Smooth muscle cell (in vitro differentiated cells): ENCODE measurements at regions not wholly inside any gene's neighbourhood (a gene's known extent, or its start where the extent isn't known, plus 50 kb on each side); places are given as distances from the start of the nearest gene placed in this dataset.

Source experiments
- DNase-seq: peaks from one replicate; lab custom pipeline; 2025; ENCODE audit not compliant: unreplicated experiment; lab: John Stamatoyannopoulos, UW
- H2AFZ ChIP-seq: fragments of 200-600 bp; sonication (generic); 2 replicates; pipeline ENCODE4 v1.6.0; 2016; ENCODE audit warnings: antibody characterized with exemption, low read depth, mild to moderate bottlenecking
- H3F3A ChIP-seq: fragments of 200-600 bp; sonication (generic); 2 replicates; pipeline ENCODE4 v1.6.0; 2017; ENCODE audit warnings: antibody characterized with exemption, low read depth
- H3K27ac ChIP-seq: fragments of 200-600 bp; sonication (generic); 2 replicates; pipeline ENCODE4 v1.5.1; 2016; ENCODE audit warnings: low read depth, mild to moderate bottlenecking
- H3K27me3 ChIP-seq: fragments of 200-600 bp; sonication (generic); 2 replicates; pipeline ENCODE4 v1.6.1; 2016; ENCODE audit warnings: low read depth, mild to moderate bottlenecking
- H3K36me3 ChIP-seq: fragments of 200-600 bp; sonication (generic); 2 replicates; pipeline ENCODE4 v1.5.1; 2016; ENCODE audit warnings: low read depth
- H3K4me1 ChIP-seq: fragments of 200-600 bp; sonication (generic); 2 replicates; pipeline ENCODE4 v1.5.1; 2016; ENCODE audit warnings: low read depth
- H3K4me2 ChIP-seq: fragments of 200-600 bp; sonication (generic); 2 replicates; pipeline ENCODE4 v1.6.0; 2016; ENCODE audit warnings: mild to moderate bottlenecking
- H3K4me3 ChIP-seq: fragments of 200-600 bp; sonication (generic); 2 replicates; pipeline ENCODE4 v1.5.1; 2016; ENCODE audit warnings: mild to moderate bottlenecking
- H3K79me2 ChIP-seq: fragments of 200-600 bp; sonication (generic); 2 replicates; pipeline ENCODE4 v1.6.0; 2016; ENCODE audit warnings: low read depth, mild to moderate bottlenecking
- H3K9ac ChIP-seq: fragments of 200-600 bp; sonication (generic); 2 replicates; pipeline ENCODE4 v1.6.0; 2016; ENCODE audit warnings: low read depth
- H3K9me3 ChIP-seq: fragments of 200-600 bp; sonication (generic); replicated peaks from 2 replicates; pipeline ENCODE4 v1.5.1; 2016; ENCODE audit warnings: low read depth
- H4K20me1 ChIP-seq: fragments of 200-600 bp; sonication (generic); 2 replicates; pipeline ENCODE4 v1.6.0; 2016; ENCODE audit warnings: low read depth
- CTCF ChIP-seq: fragments of 200-600 bp; sonication (generic); IDR thresholded peaks from 2 replicates; pipeline ENCODE4 v1.5.1; 2017; ENCODE audit warnings: borderline replicate concordance, mild to moderate bottlenecking, antibody characterized with exemption; ENCODE audit not compliant: insufficient read depth, poor library complexity, severe bottlenecking
- WGBS: methylation state at CpG from one replicate; pipeline ENCODE4 v1.1.7; 2016; ENCODE audit warnings: low lambda C conversion rate; 5-methylcytosine and 5-hydroxymethylcytosine counted together

GRCh38 chr14:53520078-53520928 is 367.2 kb upstream of the DDHD1 start:
- Histone ChIP-seq H3K4me3 (no peak overlapping the region), H3K27ac (no peak overlapping the region), H2AFZ (no peak overlapping the region), H3F3A (no peaks in the 10 kb centered on the region), H3K79me2 (no peaks in the 10 kb centered on the region), H3K9ac (no peak overlapping the region), H4K20me1 (no peaks in the 10 kb centered on the region), H3K4me1 (no peaks in the 10 kb centered on the region), H3K27me3 (no peaks in the 10 kb centered on the region), H3K9me3 (no peaks in the 10 kb centered on the region), H3K36me3 (no peaks in the 10 kb centered on the region), H3K4me2 (no peak overlapping the region)
- DNase-seq = no peak
- 82% methylated on average over 7 of the region's 7 CpGs for WGBS
- TF ChIP-seq CTCF = no peak

- H4K20me1 ChIP-seq = no peaks in the 10 kb centered on the region
- H2AFZ ChIP-seq = no peak overlapping the region
- no peaks in the 10 kb centered on the region for H3K4me1 ChIP-seq
- no peak for TF ChIP-seq CTCF
- H3K27me3 ChIP-seq = no peaks in the 10 kb centered on the region
- no peaks in the 10 kb centered on the region for H3K9me3 ChIP-seq
- no peak overlapping the region for H3K9ac ChIP-seq
- WGBS = 96% methylated on average over 1 of the region's 1 CpG
- H3K79me2 ChIP-seq = no peaks in the 10 kb centered on the region
- no peaks in the 10 kb centered on the region for H3K36me3 ChIP-seq
- H3K4me2 ChIP-seq = no peak overlapping the region
- no peak overlapping the region for H3K27ac ChIP-seq
- no peaks in the 10 kb centered on the region for H3F3A ChIP-seq
- no peak overlapping the region for H3K4me3 ChIP-seq
- DNase-seq = no peak
Observed at GRCh38 chr14:53519137-53519536, 366.0 kb upstream of the DDHD1 start.

- Histone ChIP-seq H3K36me3 (no peaks in the 10 kb centered on the region), H3K79me2 (no peaks in the 10 kb centered on the region), H4K20me1 (no peaks in the 10 kb centered on the region), H3K4me2 (no peak overlapping the region), H3K9ac (no peak overlapping the region), H3K27ac (no peak overlapping the region), H3K27me3 (no peaks in the 10 kb centered on the region), H3K4me1 (no peaks in the 10 kb centered on the region), H2AFZ (no peak overlapping the region), H3K4me3 (no peak overlapping the region), H3F3A (no peaks in the 10 kb centered on the region), H3K9me3 (no peaks in the 10 kb centered on the region)
- 92% methylated on average over 2 of the region's 2 CpGs for WGBS
- no peak for TF ChIP-seq CTCF
- no peak for DNase-seq
Observed at GRCh38 chr14:53517270-53517960, 364.3 kb upstream of the DDHD1 start.
